KOPT-K1 (cell line): ENCODE measurements at regions not wholly inside any gene's neighbourhood (a gene's known extent, or its start where the extent isn't known, plus 50 kb on each side); places are given as distances from the start of the nearest gene placed in this dataset.
"Not testable (repeated sequence)": the region's sequence is repeated elsewhere in the genome, so short reads cannot be mapped to it uniquely, and the experiment has no call there.

ENCODE experiments used
- H3K27ac ChIP-seq: fragments of 200-600 bp; sonication (generic); 2 replicates; pipeline ENCODE4 v1.5.1; 2016; ENCODE audit warnings: antibody characterized with exemption, mild to moderate bottlenecking, low read depth, low read length; ENCODE audit not compliant: poor library complexity, severe bottlenecking
- H3K36me3 ChIP-seq: fragments of 200-600 bp; sonication (generic); 2 replicates; pipeline ENCODE4 v1.5.1; 2017; ENCODE audit warnings: antibody characterized with exemption, mild to moderate bottlenecking, low read length, moderate library complexity; ENCODE audit not compliant: insufficient read depth
- H3K9me3 ChIP-seq: fragments of 200-600 bp; sonication (generic); 2 replicates; pipeline ENCODE4 v1.5.1; 2017; ENCODE audit warnings: antibody characterized with exemption, low read length, mild to moderate bottlenecking; ENCODE audit not compliant: insufficient read depth, poor library complexity, severe bottlenecking

GRCh38 chr10:44292390-44293002 is 92.4 kb downstream of the CXCL12 start:
- Histone ChIP-seq H3K27ac (no peak overlapping the region), H3K36me3 (no peaks in the 10 kb centered on the region), H3K9me3 (no peaks in the 10 kb centered on the region)

GRCh38 chr10:44291091-44291490 is 93.8 kb downstream of the CXCL12 start:
- no peaks in the 10 kb centered on the region for H3K9me3 ChIP-seq
- no peak overlapping the region for H3K27ac ChIP-seq

GRCh38 chr10:44289125-44289524 is 95.8 kb downstream of the CXCL12 start:
- H3K36me3 ChIP-seq = no peaks in the 10 kb centered on the region
- no peak overlapping the region for H3K27ac ChIP-seq
- no peaks in the 10 kb centered on the region for H3K9me3 ChIP-seq

More at GRCh38 chr10:44291091-44291490, 93.8 kb downstream of the CXCL12 start:
- no peaks in the 10 kb centered on the region for H3K36me3 ChIP-seq

GRCh38 chr10:44287408-44287807 is 97.5 kb downstream of the CXCL12 start:
- H3K9me3 ChIP-seq = no peaks in the 10 kb centered on the region
- no peak overlapping the region for H3K27ac ChIP-seq
- no peaks in the 10 kb centered on the region for H3K36me3 ChIP-seq

GRCh38 chr10:44284198-44285084 is 100.5 kb downstream of the CXCL12 start:
- Histone ChIP-seq H3K27ac (no peak overlapping the region), H3K9me3 (no peaks in the 10 kb centered on the region), H3K36me3 (no peaks in the 10 kb centered on the region)

- H3K27ac ChIP-seq = no peak overlapping the region
- no peaks in the 10 kb centered on the region for H3K9me3 ChIP-seq
- H3K36me3 ChIP-seq = no peaks in the 10 kb centered on the region
Observed at GRCh38 chr10:44282626-44283300, 102.1 kb downstream of the CXCL12 start.

GRCh38 chr10:44281662-44282061 is 103.2 kb downstream of the CXCL12 start:
- H3K27ac ChIP-seq = no peak overlapping the region
- no peaks in the 10 kb centered on the region for H3K36me3 ChIP-seq
- H3K9me3 ChIP-seq = no peaks in the 10 kb centered on the region

GRCh38 chr10:44281089-44281613 is 103.7 kb downstream of the CXCL12 start:
- no peak overlapping the region for H3K27ac ChIP-seq

GRCh38 chr10:44280226-44281014 is 104.5 kb downstream of the CXCL12 start:
- Histone ChIP-seq H3K27ac (no peak overlapping the region), H3K9me3 (no peaks in the 10 kb centered on the region), H3K36me3 (no peaks in the 10 kb centered on the region)

More at GRCh38 chr10:44281089-44281613, 103.7 kb downstream of the CXCL12 start:
- Histone ChIP-seq H3K9me3 (no peaks in the 10 kb centered on the region), H3K36me3 (no peaks in the 10 kb centered on the region)

GRCh38 chr10:44279426-44280126 is 105.3 kb downstream of the CXCL12 start:
- Histone ChIP-seq H3K36me3 (no peaks in the 10 kb centered on the region), H3K27ac (no peak overlapping the region), H3K9me3 (no peaks in the 10 kb centered on the region)

GRCh38 chr10:44278837-44279324 is 106.0 kb downstream of the CXCL12 start:
- H3K27ac ChIP-seq = no peak overlapping the region
- H3K9me3 ChIP-seq = no peaks in the 10 kb centered on the region
- H3K36me3 ChIP-seq = no peaks in the 10 kb centered on the region

GRCh38 chr10:44268435-44268948 is 116.4 kb downstream of the CXCL12 start:
- not testable (repeated sequence) for H3K27ac ChIP-seq

GRCh38 chr10:44267007-44267406 is 117.9 kb downstream of the CXCL12 start:
- Histone ChIP-seq H3K27ac (no peak overlapping the region), H3K36me3 (no peaks in the 10 kb centered on the region), H3K9me3 (no peaks in the 10 kb centered on the region)

More at GRCh38 chr10:44268435-44268948, 116.4 kb downstream of the CXCL12 start:
- not testable (repeated sequence) for H3K36me3 ChIP-seq, H3K9me3 ChIP-seq

- Histone ChIP-seq H3K36me3 (no peaks in the 10 kb centered on the region), H3K9me3 (no peaks in the 10 kb centered on the region), H3K27ac (no peak overlapping the region)
Observed at GRCh38 chr10:44264244-44264643, 120.7 kb downstream of the CXCL12 start.
